ENCODE measurements at regions not wholly inside any gene's neighbourhood (a gene's known extent, or its start where the extent isn't known, plus 50 kb on each side); places are given as distances from the start of the nearest gene placed in this dataset.

DNA sequence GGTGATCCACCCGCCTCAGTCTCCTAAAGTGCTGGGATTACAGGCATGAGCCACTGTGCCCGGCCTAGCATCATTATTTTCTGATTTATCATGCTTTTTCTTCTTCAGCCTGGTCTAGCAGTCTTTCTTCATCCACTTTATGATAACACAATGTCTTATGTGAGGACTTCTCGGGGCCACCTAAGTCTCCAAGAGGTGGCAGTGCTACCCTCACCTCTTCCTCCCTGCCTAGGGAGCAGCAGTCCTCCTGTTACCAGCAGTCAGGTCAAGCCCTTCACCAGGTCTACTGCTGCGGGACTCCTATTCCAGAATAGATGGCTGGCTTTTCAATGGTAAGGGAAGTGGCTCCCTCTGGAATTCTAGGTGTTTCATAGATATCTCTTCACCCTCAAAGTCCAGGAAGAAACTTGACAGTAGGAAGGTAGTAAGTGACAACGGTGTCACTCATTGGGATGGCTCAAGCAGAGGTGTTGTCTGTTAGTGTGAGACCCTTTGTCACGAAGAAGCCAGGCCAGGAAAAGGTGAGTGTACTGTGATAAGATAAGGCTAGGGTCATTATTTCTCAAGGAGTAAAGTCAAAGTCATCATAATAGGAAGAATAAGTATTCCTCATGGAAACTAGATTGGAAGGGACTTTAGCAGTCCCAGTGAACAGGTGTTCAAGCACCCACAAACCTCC, 164.0 kb downstream of the KLF5 start:
- no peak for DNase-seq

DNA sequence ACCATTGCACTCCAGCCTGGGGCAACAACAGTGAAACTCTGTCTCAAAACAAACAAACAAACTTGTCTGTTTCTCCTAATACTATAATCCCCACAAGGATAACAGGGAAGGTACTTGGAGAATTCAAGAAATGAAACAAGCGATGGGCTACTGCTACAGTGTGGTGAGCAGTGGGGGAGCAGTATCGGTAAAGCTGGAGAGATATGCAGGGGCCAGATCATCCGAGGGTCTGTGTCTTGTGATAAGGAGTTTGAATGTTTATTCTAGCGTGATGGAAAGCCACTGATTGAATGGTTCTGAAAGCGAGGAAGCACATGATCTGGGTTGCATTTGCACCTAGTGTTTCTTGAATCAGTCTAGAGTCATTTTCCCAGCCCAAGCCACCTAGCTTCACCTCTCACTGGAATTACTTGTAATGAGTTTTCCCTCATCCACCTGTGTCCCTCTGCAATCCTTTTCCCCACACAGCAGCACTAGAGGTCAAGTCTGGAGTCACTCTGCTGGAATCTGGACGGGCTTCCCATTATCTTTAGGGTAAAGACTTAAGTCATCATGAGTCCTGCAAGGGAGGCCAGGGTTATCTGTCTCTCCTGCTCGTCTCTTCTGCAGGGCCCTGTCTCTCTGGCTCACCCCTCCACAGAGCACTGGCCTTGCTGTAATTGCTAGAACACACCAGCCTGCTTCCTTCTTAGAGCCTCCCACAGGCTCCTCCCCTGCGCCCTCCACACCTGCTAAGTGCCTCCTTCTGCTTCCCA, 162.3 kb downstream of the KLF5 start:
- no peak for DNase-seq

DNA sequence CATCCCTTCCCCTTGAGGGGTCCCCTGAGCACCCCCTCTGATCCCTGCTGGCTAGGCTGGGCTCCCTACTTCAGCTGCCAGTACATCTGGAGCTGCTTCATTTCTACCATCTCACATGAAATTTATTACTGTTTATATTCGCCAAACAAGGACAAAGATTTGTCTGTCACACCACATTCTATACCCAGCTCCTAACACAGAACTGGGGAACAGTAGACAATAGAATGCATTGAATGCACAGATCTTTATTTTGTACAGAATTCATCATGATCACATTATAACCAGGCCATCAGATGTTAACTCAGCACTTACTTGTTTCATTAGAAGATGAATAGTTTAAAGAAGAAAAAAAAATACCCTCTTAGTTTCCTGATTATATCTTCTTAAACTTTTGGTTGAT, 159.4 kb downstream of the KLF5 start:
- no peak for DNase-seq

DNA sequence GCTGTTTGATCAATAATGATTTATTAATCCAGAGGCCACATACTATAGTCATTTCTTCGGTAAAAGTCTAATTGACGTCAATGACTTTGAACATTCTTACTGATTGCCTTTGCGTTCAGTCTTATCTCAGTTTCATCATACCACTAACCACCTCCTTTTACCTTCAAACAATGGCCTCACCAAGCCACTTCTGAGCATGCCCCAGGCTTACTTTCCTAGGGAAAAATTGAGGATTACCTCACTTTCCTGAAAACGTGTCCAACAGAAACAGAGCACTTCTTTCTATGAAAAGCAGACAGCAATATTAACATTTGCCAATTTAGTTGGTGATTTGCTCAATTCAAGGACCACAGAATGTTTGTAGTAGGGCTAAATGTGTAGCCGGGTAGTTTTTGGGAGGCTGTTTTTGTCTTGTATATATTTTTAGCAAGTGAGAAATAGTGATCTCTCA, 157.6 kb downstream of the KLF5 start:
- DNase-seq: no peak

DNA sequence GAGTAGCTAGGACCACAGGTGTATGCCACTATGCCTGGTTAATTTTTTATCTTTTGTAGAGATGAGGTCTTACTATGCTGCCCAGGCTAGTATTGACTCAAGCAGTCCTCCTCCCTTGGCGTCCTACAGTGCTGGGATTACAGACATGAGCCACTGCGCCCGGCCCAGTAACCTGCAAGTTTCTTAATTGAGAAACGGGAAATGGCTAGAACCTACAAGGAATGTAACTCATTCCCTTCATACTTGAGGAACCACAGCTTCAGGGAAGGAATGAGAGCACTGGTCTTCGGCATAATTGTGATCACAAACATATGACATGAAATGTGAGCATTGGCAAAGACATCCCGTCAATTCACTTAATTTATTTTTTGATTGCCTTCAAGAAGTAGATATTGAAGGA, 157.0 kb downstream of the KLF5 start:
- no peak for DNase-seq

DNA sequence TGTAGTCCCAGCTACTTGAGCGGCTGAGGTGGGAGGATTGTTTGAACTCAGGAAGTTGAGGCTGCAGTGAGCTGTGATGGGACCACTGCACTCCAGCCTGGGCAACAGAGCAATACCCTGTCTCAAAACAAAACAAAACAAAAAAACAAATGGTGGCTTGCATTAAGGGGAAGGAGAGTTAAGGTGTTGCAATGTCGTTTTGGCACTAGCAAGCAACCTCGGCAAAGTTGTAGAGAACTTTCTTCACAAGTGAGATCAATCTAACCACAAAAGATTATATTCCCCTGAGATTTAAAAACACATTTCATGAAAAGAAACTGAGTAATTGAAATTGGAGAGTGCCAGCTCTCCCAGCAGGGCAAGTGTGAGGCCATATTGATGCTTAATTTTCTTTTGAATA, 153.7 kb downstream of the KLF5 start:
- DNase-seq: no peak

DNA sequence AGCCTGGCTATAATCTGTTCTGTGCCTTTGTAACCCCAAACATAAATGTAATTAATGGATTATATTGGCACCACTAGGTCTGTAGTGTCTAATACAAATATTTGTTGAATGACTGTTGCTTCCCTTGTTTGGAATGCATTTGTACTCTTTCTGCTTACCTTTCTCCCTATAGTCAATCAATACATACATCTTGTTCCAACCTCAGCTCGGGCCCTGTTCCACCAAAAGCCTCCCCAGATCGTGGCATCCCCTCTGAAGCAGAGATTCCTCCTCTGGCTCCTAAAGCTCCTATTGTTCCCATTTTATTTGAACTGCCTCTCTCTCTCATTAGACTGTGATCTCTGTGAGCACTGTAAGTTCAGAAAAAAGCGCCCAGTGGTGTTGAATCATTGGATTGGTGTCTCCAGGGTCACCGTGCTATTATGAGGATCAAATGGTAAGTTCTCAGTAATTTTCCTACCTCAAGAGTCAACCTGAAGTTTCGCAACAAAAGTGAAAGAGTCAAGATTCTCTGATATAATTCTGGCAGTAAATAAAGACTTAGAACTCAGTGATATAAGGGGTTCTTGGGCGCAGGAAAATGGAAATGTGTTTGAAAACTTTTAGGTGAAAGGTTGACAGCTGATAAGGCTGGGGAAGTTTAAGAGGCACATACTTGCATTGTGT, 151.5 kb downstream of the KLF5 start:
- no peak for DNase-seq

DNA sequence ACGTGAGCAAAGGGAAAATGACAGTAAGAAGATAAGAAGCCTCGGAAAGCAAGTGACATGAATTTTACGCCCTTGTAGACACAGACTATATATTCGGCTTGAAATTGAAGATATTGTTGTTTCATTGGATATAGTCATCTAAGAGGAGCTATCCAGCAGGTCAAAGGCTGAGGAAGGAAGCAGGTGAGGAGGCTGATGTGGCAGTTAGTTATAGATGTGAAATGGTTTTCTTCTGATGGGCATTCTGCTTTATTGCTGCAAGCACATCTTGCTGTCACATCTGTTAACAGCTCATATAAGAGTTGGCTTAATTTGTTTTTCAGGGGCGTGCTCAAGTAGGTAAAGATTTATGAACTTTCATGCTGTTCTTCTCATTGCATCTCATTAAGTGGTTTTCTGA, 146.1 kb downstream of the KLF5 start:
- DNase-seq: no peak

DNA sequence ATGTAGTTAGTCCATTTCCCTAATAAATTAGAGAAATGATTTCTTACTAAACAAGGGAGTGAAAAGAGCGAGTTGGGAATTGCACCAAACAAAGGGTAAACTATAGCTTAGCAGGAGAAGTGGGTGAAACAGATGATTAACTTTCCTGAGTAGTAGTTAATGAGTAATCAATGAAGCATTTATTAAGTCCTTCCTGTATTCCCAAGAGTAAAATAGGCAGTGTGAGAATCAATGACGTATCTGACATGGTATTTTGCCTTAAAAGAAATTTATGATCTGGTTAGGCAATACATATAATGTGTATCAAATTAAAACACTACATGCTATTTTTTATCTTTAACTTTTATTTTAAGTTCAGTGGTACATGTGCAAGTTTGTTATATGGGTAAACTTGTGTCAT, 142.8 kb downstream of the KLF5 start:
- DNase-seq: no peak

DNA sequence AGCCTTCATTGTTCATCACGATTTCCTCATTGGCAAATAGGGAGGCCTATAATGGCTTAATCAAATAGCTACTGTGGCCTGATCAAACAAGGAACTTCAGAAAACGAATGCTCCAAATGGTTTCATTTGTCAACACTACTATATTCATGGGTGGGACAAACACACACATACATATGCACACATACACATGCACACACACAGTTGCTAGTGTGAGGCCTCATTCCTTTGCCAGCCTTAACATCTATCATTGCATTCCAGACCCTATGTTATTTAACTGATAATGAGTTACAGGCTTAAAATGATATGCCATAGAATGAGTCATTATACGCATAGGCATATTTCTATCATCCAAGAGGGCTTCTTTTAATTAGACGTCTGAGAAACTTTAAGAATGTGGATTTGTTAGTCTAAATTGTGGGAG, 140.2 kb downstream of the KLF5 start:
- no peak for DNase-seq

DNA sequence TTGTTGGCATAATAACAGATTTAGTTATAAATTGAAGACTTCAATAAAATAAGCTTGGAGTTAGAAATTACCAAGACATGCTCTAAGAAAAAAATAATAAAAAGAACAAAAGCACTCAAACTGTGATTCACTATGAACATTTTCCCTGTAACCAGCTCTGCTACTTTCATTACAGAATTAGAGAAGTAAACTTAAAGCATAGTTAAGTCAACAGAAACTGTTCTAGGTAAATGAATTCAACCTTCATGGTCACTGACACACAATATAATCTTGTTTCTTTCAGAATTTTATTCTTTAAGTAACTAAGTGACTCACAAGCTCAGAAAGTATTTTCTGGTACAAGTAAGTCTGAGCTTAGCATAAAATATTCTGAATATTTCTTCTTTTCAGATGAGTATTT, 136.3 kb downstream of the KLF5 start:
- no peak for DNase-seq

DNA sequence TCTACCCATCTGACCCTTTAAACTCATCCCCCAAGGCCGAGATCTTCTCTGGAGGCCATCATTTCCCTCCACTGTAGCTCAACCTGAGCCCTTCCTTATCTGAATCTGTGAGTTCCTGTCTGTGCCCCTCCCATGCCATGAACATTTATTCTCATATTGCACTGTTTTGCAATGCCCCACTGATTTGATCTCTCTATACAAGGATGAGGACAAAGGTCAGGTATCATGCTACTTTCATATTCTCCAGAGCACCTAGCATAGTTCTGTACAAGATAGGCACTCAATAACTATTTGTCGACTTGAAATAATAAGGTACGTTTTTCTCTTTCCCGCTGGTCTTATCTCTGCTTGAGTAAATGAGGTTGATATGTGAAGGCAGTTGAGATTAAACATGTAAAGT, 135.5 kb downstream of the KLF5 start:
- DNase-seq: no peak

DNA sequence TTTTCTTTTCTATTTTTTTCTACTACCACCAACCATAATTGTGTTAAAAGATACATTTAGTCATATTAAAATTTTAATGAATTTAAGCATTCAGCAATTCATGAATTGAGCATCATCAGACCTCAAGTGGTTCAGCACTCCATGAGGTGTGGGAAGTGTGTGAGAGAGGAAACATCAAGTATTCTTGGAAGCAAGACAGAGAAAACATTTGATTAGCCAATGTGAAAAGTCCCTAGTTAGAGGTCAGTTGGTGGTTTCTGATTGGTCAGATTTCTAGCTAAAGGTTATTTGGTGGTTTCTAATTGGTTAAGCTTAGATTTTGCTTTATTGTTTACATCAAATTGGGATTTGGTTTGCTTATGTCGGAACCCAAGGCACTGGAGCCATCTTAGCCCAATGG, 134.7 kb downstream of the KLF5 start:
- no peak for DNase-seq

DNA sequence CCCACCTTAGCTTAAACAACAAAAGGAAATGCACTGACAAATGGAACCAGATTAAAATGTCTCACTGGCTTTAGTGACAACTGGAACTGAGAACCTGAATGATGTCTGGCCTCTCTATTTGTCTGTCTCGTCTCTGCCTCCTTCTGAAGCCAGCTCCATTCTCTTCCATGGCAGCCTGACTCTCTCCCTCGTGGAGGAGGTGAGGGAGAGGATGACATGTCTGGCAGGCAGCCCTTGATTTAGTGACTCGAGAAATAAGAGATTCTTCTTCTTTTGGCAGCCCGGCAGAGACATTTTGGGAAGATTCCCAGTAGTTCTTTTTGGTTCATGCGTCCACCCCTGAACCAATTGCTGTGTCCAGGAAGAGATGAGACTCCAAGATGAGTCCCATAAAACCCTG, 131.7 kb downstream of the KLF5 start:
- DNase-seq: no peak

DNA sequence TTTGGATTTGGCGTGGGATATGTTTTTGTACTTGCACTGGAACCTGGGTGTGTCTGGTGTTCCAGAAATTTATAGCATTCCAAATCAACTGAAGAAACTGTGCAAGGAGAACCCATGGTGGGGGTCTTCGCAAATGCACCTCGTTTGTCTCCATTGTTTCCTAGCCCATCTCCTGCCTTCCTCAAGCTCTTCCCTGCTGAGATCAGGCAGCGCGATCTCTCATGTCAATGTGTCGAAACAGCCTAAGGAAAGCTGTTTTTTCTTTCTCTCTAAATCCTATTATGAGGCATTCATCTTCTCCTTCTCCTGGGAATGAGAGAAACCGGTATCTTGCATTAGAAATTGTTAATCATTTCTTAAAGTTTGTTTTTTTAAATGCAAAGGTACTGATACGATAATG, 131.0 kb downstream of the KLF5 start:
- no peak for DNase-seq

DNA sequence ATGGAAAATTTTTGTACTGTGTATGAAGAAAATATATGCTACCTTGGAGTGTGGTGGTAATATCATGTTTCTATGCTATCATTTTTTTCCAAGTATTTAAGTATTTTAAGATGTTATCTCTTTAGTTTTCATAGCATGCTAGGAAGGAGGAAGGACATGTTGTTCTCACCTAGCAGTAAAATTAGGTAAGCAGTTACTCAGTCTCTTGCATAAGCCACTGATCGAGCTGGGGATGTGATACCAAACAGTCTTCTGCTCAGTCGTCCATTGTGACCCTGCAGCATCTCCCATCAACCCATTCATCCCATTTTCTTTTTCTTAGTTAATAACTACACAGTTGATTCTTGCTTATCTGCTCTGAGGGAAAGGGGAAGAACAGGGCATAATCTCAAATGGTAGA, 130.6 kb downstream of the KLF5 start:
- DNase-seq: no peak

DNA sequence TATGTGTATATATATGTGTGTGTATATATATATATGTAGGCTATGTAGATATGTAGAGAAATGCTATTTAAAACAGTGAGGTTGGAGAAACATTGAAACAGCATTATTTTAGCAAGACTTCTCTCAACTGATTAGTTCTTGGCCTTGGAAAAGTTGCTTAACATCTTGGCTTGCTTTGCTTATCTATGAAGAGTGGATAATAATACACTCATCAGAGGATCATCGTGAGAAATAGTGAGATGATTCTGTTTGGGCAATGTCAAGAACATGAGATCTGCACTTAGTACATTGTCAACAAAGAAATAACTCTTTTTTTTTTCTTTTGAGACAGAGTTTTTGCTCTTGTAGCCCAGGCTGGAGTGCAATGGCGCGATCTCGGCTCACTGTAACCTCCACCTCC, 128.3 kb downstream of the KLF5 start:
- DNase-seq: no peak

DNA sequence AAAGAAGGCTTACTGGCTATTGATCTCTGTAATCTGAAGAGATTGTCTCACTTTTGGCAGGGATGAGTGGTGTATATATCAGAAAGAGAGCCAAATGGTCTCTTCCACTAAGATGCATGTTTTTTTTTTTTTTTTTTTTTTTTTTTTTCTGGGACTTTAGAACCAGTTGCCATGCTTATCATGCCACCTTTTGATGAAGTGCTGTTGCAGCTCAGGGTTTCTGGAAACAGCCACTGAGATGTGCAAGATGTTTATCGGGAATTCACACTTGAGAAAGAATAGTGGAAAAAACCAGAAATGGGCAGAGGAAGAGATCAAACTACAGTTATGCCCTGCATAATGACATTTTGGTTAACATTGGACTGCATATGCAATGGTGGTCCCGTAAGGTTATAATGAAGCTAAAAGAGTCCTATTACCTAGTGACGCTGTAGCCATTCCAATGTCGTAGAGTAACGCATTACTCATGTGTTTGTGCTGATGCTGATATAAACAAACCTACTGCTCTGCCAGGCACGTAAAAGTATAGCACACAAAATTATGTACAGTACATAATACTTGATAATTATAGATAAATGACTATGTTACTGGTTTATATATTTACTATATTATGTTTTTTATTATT, 121.0 kb downstream of the KLF5 start:
- no peak for DNase-seq

DNA sequence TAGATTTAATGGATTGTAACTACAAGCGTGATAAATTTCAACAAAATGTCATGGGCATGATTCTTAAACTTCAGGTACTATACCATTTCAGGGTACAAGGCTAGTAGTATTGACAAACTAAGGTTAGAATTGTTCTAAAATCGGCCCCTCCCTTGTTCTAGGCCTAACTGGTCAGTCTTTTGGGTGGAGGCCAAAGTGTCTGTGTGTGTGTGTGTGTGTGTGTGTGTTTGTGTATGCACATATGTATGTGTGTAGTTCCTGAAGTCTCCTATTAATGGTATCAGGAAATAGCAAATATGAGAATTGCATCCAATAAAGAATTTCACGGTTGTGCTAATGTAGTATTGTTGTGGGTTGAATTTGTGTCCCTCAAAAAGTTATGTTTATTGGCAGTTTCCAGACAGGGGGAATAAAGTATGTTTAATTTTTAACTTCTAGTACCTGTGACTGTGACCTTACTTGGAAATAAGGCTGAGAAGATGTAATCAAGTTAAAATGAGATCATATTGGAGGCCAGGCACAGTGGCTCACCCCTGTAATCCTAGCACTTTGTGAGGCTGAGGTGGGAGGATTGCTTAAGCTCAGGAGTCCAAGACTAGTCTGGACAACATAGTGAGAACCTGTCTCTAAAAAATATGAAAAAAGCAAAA, 119.2 kb downstream of the KLF5 start:
- no peak for DNase-seq

DNA sequence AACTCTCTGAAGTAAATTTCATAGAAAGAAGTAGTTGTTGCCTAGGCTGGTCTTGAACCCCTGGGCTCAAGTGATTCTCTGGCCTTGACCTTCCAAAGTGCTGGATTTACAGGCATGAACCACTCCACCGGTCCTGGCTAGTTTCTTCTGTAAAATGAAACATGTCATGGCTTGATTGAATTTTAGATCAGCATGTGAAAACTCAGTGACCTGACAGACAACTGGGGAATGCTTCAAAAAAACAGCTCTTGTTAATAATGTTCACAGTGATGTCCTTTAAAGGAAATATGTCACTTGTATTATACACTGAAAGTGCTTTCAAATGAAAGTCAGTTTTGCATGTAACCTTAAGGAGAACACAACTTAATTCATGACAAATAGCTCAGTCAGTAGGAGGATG, 118.2 kb downstream of the KLF5 start:
- DNase-seq: no peak

DNA sequence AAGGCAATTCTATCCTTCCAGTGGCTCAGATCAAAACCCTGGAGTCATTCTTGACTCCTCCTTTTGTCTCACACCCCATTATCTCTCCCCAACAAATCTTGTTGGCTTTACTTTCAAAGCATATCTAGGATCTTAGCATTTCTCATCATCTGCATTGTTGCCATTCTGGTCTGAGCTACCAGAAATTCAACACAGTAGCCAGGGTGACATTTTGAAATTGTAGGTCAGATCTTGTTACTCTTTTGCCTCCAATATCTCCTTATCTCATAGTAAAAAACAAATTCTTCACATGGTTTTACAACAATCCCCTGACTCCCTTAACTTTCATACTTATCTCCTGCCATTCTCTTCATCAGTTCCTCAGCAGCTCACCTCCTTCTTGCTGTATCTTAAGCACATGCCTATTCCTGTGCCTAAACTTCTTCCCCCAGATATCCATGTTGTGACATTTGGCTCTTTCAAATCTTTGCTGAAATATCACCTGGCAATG, 115.8 kb downstream of the KLF5 start:
- no peak for DNase-seq

DNA sequence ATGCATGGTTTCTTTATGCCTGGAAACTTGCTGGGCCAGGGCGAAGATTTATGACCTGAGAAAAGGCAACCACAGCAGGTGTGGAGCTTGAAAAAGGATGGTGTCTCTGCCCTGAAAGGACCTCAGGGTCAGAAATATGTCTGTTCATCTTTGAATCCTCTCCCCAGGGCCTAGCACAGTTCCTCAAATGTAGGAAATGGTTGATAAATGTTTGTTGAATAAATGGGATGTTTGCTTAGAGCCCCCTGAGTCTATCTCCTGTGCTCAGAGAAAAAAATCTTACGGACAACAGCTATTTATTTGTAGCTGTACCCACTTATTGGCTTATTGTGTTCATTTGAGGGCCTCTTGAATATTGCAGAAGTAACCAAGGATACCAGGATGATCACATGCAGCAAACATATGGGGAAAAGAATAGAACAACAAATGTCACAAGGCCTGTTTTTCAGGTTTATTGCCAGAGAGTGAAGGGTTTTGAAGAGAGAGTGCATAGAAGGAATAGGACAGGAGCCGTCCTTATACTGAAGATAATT, 114.5 kb downstream of the KLF5 start:
- DNase-seq: no peak

DNA sequence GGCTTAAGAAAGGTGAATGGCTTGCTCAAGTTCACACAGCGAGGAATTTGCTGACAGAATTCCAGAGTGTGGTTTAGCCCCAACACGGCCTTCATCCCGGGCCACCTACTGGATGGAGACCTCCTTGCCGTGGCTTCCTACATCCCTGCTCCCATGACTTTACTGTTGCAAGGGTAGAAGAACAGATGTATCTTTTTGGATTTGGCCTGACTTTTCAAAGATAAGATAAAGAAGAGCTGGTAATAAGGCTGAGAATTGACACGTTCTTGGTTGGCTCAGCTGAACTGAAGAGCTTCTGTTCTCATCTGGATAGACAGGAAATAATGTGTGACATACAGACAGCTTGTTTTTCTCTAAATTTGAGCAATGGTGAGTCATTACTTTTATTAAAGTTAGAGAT, 113.1 kb downstream of the KLF5 start:
- no peak for DNase-seq
